Adipocyte (in vitro differentiated cells): ENCODE measurements at regions not wholly inside any gene's neighbourhood (a gene's known extent, or its start where the extent isn't known, plus 50 kb on each side); places are given as distances from the start of the nearest gene placed in this dataset.

Experiments
- DNase-seq: peaks from one replicate; pipeline ENCODE4 v3.0.0-alpha.2; 2015; ENCODE audit warnings: low read depth
- H3K27me3 ChIP-seq: replicated peaks from 2 replicates; pipeline ENCODE4 v1.7.0; 2013; ENCODE audit warnings: mild to moderate bottlenecking, low read length, moderate library complexity; ENCODE audit not compliant: control insufficient read depth, insufficient read depth
- H3K36me3 ChIP-seq: 2 replicates; pipeline ENCODE4 v1.7.0; 2013; ENCODE audit warnings: low read length, mild to moderate bottlenecking, moderate library complexity; ENCODE audit not compliant: control insufficient read depth, insufficient read depth, severe bottlenecking
- H3K4me1 ChIP-seq: 2 replicates; pipeline ENCODE4 v1.7.0; 2013; ENCODE audit warnings: mild to moderate bottlenecking, low read length, moderate library complexity; ENCODE audit not compliant: control insufficient read depth, insufficient read depth
- H3K4me3 ChIP-seq: 2 replicates; pipeline ENCODE4 v1.7.0; 2013; ENCODE audit warnings: mild to moderate bottlenecking, low read length, moderate library complexity
- H3K9ac ChIP-seq: 2 replicates; pipeline ENCODE4 v1.7.0; 2013; ENCODE audit warnings: mild to moderate bottlenecking, low read length, moderate library complexity
- H3K9me3 ChIP-seq: 2 replicates; pipeline ENCODE4 v1.7.0; 2013; ENCODE audit warnings: mild to moderate bottlenecking, low read length, moderate library complexity; ENCODE audit not compliant: control insufficient read depth

DNA sequence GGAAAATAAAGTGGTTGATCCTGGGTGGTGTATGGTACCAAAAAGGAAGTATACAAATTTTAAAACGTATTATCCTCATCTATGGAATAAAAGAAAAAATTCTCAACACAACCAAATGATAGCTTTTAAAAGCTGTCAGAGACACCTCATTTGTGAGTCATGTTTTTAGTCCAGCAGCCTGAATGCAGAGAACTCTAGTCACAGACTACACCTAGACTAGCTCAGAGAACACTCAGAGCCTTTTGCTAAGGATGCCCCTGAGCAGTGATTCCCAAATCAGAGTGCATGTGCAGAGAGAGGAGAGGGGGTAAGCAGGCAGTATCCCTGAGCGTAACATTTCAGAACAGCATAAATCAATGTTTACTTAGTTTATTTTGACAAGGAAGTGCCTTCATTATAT is 809.3 kb downstream of the HACE1 start:
- Histone ChIP-seq H3K27me3 (no peaks in the 10 kb centered on the region), H3K9me3 (no peaks in the 10 kb centered on the region), H3K36me3 (no peaks in the 10 kb centered on the region), H3K4me3 (no peak overlapping the region), H3K4me1 (no peaks in the 10 kb centered on the region), H3K9ac (no peak overlapping the region)
- DNase-seq: no peak

DNA sequence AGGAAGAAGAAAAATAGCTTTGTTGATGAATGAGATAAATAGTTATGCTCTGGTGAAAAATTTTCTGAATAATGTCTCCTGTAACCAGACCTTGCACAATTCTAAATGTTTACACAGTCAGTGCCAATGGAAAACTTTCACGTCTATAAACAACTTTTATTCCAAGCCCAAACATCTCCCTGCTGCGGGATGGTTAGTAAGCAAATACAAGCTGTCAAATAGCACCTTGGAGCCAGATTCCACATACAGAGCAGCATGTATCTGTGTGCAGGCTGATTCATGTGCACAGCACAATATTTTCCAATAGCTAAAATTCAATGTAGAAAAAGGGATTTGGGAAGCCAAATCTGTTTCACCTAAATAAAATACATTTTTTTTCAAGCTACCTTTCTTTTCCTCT is 813.3 kb downstream of the HACE1 start:
- H3K9me3 ChIP-seq: no peaks in the 10 kb centered on the region
- H3K27me3 ChIP-seq: no peaks in the 10 kb centered on the region
- H3K4me1 ChIP-seq: no peaks in the 10 kb centered on the region
- DNase-seq: no peak
- no peaks in the 10 kb centered on the region for H3K36me3 ChIP-seq
- no peak overlapping the region for H3K4me3 ChIP-seq
- no peak overlapping the region for H3K9ac ChIP-seq

DNA sequence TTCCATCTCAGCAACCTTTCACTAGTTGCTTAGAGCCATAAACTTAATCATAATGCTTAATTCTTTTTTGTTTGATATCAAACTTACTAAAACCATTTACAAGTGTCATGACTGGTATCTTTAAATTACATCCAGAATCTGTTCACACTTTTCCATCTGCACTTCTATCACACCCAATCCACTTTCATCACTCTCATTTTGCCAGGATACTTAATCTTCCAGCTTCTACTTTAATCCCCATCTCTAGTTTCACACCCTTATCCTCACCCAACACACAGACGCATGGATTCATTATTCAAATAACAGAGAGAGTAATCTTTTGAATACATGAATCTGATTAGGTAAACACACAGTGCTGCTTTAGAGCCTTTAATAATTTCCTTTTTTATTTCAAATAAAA is 828.4 kb downstream of the HACE1 start:
- H3K27me3 ChIP-seq: no peaks in the 10 kb centered on the region
- no peak overlapping the region for H3K9ac ChIP-seq
- DNase-seq: no peak
- no peak overlapping the region for H3K4me3 ChIP-seq
- H3K4me1 ChIP-seq: no peaks in the 10 kb centered on the region
- no peaks in the 10 kb centered on the region for H3K36me3 ChIP-seq
- peaks cover 5% of the 10 kb centered on the region for H3K9me3 ChIP-seq

DNA sequence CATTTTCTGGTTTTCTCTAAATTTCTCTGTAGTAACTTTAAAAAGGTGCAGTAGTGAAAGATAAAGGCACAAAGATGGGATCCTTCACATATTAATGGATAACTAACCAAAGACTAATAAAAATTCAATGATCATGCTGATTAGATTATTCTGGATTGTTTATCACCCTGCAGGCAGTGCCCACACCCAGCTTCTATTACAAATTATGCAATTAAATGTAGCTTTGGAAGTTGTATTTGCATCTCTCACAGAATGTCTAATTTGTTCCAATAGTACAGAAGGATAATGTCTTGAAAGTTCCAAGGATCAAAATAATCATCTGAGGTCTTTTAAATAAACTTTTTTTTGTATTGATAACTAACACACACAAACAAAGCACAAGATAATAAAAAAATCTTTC is 837.6 kb downstream of the HACE1 start:
- Histone ChIP-seq H3K4me3 (no peak overlapping the region), H3K9ac (no peak overlapping the region), H3K27me3 (no peaks in the 10 kb centered on the region), H3K9me3 (no peaks in the 10 kb centered on the region), H3K36me3 (no peaks in the 10 kb centered on the region), H3K4me1 (no peaks in the 10 kb centered on the region)
- no peak for DNase-seq

DNA sequence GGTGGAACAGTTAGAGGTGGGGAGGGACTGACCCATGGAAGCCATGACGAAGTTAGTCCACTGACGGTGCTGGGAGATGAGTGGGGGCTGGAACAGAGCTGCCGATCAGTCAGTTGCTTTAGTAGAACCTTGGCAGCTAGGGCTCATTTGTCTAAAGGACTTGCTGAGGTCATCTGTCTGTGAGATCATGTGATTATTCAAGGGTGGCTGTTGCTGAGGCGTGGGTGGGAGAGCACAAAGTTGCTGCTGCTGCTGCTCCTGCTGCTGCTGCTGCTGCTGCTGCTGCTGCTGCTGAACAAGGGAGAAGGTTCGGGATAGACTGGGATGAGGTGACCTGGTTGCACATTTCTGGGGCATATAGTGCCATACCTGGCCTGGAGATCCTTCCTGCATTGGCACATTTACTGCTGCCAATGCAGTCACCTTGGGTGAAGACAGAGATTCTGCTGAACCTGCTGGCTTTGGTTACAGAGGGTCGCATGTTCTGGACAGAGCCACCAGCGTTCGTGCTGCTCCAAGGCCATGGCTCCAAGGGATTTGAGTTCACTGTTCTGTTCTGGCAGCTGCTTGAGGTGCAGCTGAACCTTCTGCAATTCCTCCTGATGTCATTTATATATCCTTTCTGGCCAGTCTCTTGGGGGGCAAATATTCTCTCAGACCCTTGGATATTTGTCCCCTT is 840.5 kb downstream of the HACE1 start:
- no peaks in the 10 kb centered on the region for H3K27me3 ChIP-seq
- no peaks in the 10 kb centered on the region for H3K9me3 ChIP-seq
- no peaks in the 10 kb centered on the region for H3K4me1 ChIP-seq
- no peak overlapping the region for H3K4me3 ChIP-seq
- no peak overlapping the region for H3K9ac ChIP-seq
- no peaks in the 10 kb centered on the region for H3K36me3 ChIP-seq
- DNase-seq: no peak

DNA sequence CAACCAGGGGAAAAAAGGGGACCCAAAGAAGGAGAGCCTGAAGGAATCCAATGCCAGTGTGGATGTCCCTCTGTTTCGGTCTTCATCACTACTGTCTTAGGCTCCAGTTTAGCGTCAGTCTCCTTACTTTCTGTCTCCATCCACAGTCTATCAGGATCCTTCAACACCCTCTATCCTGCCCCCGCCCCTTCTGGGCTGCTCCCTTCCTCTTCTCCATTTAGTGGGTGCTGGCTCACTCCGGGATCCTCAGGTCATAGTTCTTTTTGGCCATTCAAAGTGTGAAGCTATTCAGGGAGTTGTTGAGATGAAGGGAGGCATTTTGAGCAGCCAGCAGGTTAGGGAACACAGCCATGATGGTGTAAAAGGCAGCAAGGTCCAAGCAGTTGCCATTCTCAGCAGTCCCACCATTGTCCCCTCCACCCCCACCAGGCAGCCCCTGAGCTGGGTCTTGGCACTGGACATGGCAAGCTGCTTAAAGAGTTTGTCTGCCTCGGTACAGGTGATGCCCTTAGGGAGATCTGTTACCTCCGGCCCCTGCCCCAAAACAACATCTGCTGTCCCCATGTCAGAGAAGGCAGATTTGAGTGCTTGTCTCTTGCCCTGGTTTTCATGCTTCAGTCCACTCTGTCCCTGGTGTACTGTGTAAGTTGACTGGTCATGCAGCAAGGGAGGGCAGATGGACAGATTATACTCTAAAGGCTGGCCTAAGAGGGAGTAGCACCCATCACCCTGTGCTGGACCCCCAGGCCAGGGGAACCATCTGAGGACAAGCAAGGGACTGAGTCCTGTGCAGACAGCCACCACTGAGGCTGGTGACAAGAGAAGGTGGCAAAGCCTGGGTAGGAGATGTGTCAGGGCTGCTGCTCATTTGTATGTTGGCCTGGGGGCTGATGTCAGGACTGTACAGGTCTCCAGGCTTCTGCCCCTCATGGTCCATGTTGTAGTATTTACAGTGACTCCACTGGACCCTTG is 842.0 kb downstream of the HACE1 start:
- no peak for DNase-seq
- H3K27me3 ChIP-seq: no peaks in the 10 kb centered on the region
- H3K36me3 ChIP-seq: no peaks in the 10 kb centered on the region
- no peaks in the 10 kb centered on the region for H3K9me3 ChIP-seq
- no peaks in the 10 kb centered on the region for H3K4me1 ChIP-seq
- no peak overlapping the region for H3K9ac ChIP-seq
- no peak overlapping the region for H3K4me3 ChIP-seq

DNA sequence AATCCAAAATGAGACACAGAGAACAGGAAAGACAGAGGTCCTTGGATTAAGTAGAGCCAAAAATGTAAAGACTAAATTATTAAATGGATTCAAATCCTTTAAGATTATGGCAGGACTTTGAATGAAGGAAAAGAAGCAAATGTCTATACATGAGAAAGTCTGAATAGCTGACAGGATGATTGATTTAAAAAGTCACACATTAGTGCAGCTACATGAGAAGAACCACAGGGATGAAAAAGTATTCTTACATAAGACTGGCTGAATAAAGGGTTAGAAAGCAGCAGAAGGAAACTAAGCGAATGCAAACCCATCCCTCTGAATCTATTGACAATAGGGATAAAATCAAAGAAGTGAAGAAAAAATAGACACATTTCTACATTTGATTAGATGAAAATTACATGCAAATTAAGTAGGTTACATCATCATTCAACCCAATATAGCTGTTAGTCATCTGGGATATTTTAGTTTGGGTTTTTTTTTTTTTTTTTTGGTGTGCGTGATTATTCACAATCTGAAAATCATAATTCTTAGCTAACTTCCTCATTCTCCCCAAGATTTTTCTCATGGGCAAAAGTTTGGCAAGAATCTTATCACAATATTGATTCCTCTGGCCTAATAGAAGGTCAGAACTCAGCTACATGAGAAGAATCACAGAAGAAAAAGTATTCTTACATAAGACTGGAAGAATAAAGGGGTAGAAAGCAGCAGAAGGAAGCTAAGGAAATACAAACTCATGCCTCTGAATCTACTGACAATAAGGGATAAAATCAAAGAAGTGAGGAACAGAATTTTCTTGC is 845.4 kb downstream of the HACE1 start:
- Histone ChIP-seq H3K27me3 (no peaks in the 10 kb centered on the region), H3K9ac (no peak overlapping the region), H3K4me3 (no peak overlapping the region), H3K9me3 (no peaks in the 10 kb centered on the region), H3K36me3 (no peaks in the 10 kb centered on the region), H3K4me1 (no peaks in the 10 kb centered on the region)
- DNase-seq: no peak

DNA sequence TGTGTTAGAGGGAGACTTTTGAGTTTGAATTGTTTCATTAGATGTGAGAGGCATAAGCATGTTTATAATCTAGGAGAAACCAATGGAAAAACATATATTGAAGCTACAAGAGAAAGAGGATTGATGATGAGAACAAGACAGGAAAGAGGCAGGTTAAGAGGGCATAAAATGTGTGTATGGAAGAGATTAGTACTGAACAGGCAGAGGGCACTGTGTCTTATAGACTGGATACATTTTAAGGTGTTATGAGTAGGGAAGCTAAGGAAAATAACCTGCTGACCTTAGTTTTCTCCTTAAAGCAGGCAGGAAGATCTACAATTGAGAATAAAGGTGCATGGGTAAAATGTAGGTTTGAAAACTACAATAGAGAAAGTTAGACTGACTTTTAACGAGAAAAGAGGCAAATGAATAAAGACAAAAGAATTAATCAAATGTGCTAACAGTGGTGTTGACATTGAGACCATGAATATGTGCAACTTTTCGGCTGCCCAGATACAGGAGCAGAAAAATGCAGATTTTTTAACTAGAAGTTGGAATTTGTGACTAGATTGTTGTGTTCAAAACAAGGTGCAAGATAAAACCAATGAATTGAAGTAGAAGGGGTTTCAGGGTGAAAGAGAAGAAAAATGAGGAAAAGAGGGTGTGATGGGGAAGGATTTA is 846.3 kb downstream of the HACE1 start:
- H3K36me3 ChIP-seq: no peaks in the 10 kb centered on the region
- no peaks in the 10 kb centered on the region for H3K4me1 ChIP-seq
- no peak overlapping the region for H3K9ac ChIP-seq
- no peak for DNase-seq
- no peak overlapping the region for H3K4me3 ChIP-seq
- H3K9me3 ChIP-seq: no peaks in the 10 kb centered on the region
- no peaks in the 10 kb centered on the region for H3K27me3 ChIP-seq

DNA sequence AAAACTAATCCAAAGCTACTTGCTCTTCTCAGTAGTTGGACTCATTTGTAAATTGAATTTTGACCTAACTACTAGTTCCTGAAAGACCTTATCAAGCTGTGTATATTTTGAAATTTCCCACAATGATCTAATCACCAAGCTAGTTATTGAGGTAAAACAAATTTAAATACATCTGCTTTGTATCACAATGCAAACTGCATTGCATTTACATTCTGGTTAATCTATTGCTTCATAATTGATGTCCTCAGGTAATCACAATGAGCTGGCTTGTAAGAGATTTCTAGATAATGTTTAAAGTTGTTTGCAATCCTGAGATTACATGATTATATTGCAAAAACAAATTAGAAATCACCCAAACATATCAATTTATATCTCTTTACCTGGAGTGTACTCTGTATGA is 848.8 kb downstream of the HACE1 start:
- H3K27me3 ChIP-seq: no peaks in the 10 kb centered on the region
- no peaks in the 10 kb centered on the region for H3K36me3 ChIP-seq
- H3K4me3 ChIP-seq: no peak overlapping the region
- H3K9me3 ChIP-seq: no peaks in the 10 kb centered on the region
- DNase-seq: no peak
- H3K9ac ChIP-seq: no peak overlapping the region
- no peaks in the 10 kb centered on the region for H3K4me1 ChIP-seq

DNA sequence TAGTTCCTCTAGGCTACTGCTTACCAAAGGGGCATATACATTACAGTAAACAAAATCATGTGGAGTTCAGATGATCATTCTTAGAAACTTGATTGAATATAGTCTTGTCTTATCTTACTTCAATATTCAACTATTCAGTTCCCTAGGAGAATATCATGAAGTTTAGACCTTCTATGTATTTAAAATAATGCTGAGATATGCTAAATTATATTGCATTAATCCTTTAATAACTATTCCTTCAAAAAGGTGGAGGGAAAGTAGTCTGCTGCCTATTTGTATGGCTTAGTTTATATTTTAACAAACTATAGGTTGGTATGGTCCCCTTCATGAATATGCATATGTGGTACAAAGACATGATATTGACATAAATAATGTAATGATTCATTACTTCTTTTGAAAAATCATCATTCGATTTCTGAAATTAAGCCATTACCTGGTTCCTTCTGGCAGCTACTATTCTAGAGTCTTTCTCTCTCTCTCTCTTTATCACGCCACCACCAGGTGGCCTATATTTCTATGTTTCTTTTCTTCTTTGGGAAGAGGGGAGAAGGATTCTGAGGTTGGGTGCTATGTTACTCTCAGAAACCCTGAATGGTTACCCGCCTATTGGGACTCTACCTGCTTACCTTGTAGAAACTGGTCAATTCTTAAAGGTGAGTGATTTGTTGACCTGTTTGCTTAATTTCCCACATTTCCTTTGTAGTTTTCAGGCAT is 855.8 kb downstream of the HACE1 start:
- Histone ChIP-seq H3K4me1 (no peaks in the 10 kb centered on the region), H3K27me3 (no peaks in the 10 kb centered on the region), H3K36me3 (no peaks in the 10 kb centered on the region), H3K4me3 (no peak overlapping the region), H3K9ac (no peak overlapping the region), H3K9me3 (no peaks in the 10 kb centered on the region)
- DNase-seq: no peak
